ENCODE measurements at regions not wholly inside any gene's neighbourhood (a gene's known extent, or its start where the extent isn't known, plus 50 kb on each side); places are given as distances from the start of the nearest gene placed in this dataset.

DNA sequence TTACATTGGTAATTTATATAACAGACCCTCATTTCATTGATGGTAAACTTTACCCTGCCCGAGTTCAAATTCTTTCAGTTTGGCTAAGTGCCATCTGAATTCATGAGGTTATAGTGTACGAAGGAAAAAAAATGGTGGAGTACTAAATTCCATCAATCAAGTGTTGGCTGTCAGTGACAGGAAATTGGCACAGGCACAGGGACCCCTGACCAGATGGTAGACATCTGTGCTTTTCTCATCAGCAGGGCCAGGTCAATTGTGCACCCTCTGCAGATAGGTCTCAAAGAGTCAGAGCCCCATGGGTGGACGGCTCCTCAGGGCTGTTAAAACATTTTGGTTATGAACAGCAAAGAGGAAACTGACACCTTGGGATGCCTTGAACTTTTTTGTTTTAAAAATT, 439.2 kb downstream of the SETBP1 start:
- DNase-seq (ENCODE audit: low read depth), result no peak

DNA sequence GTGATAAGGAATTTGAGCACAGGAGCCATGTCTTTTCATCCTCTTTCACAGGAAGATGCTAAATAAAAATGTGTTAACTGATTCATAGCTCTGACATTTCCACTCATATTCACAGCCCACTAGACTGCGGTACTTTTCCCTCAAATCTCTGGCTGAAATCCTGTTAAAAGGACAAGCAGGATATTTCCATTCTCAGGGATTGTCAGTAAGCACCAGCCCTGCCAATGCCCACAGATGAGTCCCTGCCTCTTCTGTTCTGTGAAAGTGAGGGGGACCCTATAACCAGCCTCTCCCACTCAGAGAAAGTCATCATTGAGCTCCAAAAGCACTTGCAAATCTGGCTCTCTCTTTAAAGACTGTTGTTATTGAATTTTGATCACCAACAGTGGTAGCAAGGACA, 440.5 kb downstream of the SETBP1 start:
- no peak for DNase-seq (ENCODE audit: low read depth)

DNA sequence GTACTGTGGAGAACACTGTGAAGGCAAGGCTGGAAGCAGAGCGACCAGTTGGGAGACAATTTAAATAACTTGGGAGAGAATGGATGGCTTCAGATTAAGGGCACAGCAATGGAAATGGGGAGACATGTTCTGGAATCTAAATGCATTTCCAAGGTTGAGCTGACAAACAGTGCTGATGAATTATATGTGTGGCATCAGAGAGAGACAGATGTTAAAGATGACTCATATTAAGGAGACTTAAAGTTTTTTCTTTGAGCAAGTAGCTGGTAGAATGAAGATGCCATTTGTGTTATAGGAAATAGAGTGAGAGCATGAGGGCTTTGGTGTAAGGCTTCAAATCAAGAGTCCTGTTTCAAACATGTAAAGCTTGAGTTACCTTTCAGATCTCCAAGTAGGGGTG, 441.8 kb downstream of the SETBP1 start:
- no peak for DNase-seq (ENCODE audit: low read depth)

DNA sequence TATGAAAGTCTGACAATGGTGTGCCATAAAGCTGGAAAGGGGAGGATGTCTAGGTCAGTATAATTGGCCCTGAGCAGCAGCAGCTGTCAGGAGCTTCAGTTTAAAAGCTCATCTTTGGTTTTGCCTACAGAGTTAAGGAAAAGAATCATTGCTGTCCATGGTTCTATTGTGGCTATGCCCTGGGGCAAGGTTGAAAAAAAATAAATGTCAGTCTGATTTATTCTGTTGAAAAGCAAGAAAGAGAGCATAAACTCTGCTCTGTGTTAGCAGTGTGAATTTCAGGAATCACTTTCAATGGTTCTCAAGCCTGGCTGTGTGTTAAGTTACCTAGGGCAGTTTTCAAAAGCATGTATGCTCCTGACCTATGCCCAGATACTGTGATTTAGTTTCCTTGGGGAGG, 446.7 kb downstream of the SETBP1 start:
- DNase-seq (ENCODE audit: low read depth), result no peak

DNA sequence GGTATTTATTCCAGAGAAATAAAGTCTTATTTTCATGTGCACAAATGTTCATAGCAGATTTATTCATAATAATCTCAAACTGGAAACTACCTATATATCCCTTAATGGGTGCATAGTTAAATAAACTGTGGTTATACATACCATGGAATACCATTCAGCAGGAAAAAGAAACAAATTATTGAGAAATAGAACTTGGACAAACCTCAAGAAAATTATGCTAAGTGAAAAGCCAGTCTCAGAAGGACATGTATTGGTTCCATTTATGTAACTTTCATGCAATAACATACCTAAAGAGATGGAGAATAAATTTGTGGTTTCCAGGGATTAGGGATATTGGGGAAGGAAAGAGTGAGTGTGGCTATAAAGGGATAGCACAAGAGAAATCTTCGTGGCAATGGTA, 452.6 kb downstream of the SETBP1 start:
- no peak for DNase-seq (ENCODE audit: low read depth)

DNA sequence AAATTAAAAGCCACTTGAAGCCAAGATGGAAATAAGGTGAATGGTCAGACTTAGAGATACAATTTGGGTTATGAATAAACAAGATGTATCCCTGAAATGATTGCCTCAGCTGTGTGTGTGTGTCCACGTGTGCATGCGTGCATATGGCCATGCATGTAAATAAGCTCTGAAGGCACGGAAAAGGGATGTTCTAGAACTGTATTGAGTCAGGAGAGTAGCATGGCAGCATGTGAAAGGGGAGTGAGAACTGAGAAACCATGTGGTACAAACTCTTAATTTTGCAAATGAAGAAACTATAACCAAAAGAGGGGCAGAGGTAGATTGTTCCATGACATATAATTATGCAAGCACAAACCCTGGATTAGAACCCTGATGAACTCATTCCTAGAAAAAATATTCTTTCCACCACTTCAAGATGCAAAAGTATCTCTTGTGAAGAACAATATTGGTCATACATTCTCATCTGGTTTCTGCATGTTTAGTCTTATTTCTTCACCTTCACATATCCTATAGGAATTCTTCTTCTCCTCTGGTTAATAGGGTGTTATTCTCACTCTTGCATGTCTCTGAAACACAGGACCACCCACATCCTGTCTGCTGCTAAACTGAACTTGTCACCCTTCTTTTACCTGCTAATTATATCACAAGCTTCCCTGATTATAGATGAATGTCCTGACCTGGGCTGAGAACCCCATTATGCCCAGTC, 455.8 kb downstream of the SETBP1 start:
- no peak for DNase-seq (ENCODE audit: low read depth)

DNA sequence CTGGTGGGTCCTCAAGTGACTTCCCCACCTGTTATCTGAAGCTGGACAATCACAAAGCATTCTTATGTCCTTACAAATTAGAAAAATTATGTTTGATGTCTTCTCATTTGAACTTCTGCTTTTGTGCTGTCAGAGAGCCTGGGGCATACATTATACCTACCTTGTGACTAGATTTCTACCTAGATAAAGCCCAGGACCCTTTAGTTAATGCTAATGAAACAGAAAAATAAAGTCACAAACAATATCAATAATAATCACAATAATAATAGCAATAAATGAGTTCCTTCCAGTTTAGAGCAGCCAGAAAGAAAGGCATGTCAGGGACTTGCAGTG, 456.4 kb downstream of the SETBP1 start:
- DNase-seq (ENCODE audit: low read depth), result no peak

DNA sequence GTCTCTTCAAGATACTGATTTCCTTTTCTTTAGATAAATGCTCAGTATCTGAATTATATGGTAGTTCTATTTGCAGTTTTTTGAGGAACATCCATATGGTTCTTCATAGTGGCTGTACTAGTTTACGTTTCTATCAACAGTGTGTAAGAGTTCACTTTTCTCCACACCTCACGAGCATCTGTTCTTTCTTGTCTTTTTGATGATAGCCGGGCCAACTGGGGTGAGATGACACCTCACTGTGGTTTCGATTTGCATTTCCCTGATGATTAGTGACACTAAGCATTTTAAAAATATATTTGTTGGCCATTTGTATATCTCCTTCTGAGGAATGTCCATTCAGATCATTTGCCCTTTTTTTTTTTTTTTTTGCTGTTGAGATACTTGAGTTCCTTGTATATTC, 458.8 kb downstream of the SETBP1 start:
- no peak for DNase-seq (ENCODE audit: low read depth)

DNA sequence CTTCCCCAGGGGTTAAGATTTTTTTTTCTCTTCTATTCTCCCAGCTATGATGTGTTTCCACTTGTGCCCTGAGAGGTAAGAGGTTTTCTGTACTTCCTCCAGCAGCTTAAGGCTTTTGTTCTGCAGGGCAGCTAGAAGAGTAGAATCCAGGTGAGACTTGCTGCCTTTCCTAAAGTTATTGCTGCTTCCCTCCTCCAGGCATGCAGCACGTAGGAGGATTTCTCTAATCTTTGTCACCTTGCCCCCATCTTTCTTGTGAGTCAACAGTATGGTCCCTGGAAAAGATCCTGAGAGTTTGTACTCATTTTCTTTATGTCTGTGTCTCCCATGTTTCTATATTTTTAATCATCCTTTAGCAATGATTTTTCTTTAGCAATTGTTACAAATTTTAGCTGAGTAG, 462.2 kb downstream of the SETBP1 start:
- DNase-seq (ENCODE audit: low read depth), result no peak

DNA sequence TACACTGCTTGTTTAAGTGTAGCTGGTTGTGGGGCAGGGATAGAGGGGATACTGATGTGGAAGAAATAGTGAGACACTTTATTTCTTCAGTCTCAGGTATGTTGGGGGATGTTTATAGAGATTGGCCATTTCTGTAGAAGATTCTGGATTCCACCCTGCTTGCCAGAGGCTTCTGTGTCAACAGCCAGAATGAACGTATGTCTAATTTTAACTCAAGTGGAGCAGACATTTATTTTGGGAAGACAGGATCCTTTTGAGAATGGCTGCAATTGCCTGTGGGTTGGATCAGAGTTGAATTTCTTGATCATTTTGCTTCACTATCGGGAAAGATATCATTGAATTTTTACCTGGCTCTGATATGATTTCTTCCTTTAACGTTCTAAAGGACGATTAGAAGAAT, 465.6 kb upstream of the SLC14A2 start:
- no peak for DNase-seq (ENCODE audit: low read depth)

DNA sequence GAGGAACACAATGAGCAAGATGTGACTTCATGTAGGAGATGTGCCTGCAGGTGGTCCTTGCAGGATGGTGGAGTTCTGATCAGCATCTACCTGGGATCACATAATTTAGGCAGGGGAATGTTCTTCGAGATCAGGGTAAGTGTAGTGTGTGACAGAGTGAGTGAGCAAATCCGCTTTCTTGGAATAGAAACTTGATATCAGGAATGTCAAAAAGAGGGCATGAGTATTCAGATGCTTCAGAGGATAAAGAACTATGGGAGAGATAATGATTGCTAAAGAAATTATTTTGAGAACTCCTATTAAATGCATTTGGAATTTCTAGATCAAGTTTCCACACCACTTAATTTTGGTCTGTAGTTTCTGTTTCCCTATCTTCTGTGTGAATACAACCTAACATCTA, 463.6 kb upstream of the SLC14A2 start:
- no peak for DNase-seq (ENCODE audit: low read depth)

DNA sequence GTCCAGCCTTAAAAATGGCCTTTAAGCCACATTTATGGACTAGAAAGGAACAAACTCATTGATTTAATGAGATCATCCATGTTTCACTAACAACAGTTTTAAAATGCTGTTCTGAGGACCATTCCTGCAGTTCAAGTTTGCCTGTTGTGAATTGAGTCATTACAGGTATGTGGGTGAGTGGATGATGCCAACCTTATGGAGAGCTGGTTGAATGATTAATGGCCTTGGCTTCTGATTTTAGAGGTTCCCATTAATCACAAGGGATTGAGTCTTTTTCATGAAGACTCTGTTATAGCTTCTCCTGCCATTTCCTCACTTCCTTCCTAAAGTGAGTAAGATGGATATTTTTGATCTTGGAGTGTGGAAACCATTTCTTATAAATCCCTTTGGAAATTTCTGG, 459.8 kb upstream of the SLC14A2 start:
- no peak for DNase-seq (ENCODE audit: low read depth)

DNA sequence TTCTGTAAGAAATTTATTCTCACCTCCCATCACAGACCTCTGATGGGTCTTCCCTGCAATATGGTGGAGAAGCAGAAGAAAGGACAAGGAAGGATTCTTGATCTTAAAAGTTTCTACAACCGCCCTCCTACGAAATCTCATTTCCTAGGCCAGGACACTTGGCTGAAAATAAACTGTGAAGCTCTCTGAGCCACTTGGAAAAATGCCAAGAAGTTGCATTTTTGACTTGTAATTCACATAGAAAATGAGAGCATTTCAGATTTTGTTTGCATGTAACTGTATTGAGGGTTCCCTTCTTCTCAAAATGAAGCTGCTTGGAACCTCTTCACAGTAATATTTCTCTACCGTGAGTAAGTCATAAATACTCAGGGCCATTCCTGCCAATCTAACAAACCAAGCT, 458.3 kb upstream of the SLC14A2 start:
- DNase-seq (ENCODE audit: low read depth), result no peak

DNA sequence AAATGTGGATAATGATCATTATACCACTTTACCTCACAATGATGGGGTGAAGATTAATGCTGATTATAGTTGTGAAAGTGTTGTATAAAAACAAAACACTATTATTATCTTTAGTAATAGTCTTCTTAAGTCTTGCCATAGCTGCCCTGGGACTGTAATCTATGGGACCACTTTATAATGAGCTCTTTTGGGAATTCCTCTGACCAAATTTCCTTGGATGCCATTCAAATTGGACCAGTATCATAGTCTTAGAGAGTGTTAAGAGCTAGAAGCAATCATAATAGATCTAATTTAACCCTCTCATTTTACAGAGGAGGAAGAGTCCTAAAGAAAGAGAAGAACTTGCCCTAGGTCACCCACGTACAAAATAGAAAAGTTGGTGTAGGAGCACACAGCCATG, 457.7 kb upstream of the SLC14A2 start:
- no peak for DNase-seq (ENCODE audit: low read depth)

DNA sequence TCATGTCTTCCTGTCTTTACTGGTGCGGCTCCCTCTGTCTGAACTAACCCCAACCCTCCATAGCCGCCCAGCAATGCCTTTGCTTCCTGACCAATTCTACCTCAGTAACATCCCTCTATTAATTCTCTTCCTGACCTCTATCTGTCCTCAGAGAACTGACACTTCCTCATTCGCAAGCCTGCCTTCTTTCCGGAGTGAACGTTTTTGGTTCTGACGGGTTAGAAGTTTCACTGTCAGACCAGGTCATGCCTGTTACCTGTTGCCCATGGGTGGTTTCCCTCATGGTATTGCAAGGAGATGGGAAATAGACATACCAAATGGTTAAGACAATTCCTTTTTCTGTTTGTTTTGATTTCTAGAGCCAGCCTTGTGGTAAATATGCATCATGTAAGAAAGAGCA, 453.4 kb upstream of the SLC14A2 start:
- no peak for DNase-seq (ENCODE audit: low read depth)

DNA sequence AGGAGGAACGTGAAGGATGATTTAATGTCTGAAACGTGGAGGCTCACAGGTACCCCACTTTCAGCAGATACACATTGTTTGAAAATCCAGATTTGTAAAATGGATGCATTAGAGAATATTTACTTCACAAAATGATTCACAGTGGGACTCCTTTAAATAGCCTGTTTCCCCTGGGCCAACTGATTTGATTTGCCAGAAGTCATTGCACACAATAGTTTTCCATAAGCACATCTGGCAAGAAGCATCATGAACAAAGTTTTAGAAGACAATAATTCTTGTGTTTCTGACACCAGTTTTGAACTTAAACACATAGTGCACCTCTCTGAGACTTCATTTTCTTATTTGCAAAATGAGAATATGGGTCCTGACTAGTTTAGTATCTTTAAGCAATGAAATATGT, 451.4 kb upstream of the SLC14A2 start:
- no peak for DNase-seq (ENCODE audit: low read depth)

DNA sequence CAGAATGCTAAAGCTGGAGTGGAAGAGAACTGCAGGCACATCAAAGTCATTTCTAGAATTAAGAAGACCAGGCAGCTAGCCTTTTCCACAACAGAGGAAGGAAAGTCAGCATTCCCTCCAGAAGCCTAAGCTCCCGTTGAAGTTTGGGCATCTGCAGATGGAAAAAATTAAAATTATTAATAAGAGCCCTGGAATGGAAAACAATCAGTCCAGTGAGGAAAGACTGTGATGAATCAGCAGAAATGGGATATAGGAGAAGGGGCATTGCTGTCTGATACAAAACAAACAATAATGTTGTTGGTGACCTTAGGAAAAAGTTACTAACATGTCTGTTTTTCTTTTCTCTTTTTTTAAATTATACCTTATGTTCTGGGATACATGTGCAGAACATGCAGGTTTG, 450.7 kb upstream of the SLC14A2 start:
- no peak for DNase-seq (ENCODE audit: low read depth)

DNA sequence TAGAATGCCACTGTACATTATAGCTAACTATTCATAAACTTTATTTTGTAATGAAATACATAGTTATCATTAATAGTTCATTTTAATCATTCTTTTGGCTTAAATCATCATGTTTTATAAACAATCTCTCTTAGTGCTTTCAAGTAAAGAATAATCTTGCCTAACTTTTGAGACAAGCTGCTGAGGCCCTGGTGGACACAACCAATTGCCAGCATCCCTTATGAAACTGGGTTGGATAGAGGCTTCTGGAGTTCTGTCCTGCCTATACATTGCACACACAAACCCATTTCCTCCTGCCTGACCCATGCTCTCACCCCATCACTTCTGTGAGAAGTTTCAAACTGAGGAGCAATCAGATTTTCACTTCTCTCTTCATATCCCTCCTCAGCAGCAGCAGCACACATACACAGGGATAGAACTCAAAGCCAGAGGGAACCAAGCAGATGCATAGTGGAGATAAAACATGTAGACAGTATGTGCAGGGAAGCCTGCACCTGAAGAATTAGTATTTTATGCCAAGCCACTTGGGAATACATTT, 450.0 kb upstream of the SLC14A2 start:
- DNase-seq (ENCODE audit: low read depth), result no peak

DNA sequence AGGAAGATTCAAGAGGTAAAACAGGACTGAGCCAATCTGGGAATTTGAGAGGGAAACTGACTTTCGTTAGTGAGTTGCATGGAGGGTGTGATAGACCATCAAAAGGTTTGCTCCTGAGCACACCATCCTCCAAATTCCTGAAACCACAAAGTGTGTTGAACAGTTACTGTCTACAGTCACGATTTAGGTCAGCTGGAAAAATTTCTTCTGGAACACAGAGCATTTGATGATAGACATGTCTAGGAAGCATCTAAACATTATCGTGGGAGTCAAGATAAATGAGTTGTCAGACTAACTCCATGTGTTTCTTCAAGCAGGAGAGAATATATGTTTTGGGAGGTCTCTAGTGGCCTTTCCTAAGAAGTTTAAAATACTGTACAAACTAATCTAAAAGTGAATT, 449.4 kb upstream of the SLC14A2 start:
- no peak for DNase-seq (ENCODE audit: low read depth)

DNA sequence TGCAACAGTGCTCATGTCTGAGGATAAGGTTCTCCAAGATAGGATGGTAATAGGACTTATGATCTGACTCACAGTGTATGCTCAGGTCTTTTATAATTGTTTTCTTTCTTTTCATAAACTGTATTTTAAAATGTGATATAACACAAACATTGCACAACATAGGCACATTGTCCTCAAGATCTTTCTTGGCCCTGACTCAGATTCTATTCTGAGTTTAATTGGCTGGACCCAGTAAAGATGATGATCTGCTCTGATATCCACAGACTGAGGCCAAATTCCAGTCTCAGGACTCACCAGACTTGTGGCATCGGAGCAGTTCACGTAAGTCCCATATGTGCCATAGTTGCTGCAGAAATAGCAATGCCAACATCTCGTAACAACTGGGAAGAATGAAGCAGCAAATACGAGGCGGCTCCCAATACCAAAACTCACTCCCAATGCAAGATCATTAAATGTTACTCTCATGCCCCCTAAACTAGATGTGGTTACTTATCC, 448.9 kb upstream of the SLC14A2 start:
- DNase-seq (ENCODE audit: low read depth), result no peak

DNA sequence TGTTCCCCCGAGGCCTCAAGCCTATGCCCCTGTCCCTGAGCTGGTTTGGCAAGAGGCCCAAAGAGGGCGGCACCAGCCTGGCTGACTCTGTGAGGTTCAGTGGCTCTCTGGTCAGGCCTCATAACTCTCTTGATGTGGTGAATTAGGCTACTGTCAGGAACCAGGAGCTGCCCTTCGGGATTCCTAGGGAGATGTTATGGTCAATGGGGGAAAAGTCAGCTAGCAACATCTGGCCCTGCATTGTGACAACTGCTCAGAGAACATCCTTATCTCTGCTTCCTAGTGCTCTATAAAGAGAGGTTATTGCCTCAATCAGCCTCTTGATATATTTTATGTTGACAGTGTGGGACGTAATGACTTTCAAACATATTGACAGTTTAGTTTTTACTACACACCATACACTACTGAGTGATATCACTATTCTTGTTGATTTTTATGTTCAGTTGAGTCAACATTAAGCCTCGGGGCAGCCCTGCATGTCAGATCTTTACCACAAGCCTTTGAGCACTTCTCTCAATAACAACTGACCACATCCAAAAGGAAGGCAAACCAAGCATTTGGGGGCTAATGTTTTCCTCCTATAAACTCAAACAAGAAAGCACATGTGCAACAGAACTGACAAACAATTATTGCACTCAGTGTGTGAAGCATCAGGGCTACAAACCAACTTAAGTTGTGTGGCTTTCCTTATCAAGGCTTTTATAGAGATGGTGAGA, 448.3 kb upstream of the SLC14A2 start:
- DNase-seq (ENCODE audit: low read depth), result no peak

DNA sequence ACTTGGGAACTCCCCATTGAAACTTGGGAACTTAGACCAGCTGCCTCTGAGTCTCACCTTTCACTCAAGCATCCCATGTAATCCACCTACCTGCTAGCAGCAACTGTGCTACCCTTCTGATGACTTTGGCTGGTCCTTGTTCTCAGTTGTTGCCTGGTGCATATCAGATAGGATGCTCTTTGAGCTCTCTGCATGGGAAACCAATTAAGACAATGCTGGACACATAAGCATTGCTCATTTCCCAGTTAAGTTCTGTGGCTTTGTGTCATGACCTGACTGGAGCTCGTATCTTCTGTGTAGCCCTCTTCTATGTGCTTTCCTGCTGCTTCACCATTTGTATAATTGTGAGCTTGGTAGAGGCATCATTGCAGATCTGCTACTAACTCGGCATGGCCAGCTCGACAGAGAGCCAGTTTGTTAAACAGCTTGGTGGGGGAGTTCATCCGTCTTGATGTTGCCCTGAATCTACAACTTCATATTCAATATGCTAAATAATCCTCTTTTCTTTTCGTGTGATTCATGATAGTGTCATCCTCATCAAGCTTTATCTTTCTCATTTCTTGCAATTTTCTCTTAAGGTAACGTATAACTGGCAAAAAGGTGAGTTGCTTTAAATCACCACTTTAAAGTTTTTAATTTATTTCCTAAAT, 447.5 kb upstream of the SLC14A2 start:
- no peak for DNase-seq (ENCODE audit: low read depth)

DNA sequence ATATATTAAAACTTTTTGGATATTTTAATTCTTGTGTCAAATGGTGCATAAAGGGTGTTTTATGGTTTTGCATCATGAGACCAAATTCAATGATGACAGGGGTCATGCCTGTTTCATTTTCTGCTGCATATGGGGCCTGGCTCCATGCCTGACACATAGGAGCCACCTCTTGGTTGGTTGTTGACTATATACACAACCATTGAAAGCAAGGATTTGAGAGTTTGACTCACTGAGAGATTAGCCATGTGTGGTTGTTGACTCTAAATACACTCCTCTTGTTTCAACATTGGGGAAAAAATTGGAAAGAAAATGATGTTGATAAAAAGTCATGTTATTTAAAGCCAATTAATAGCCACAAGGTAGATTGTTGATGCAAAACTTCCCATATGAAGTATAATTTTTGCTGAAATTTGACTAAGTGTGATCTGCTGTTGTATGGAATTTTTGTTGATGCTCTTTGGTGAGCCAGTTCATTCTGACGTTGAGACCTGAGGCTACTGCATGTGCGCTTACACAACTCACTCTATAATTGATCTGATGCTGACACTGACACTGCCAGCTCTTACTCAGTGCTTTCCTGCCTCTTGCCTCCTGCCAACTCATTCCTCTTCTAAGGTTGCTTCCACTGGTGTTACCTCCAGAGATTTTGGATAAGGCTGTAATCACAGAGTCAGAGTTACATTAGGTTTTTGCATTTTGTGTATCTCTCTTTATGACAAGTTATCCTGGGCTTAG, 446.2 kb upstream of the SLC14A2 start:
- DNase-seq (ENCODE audit: low read depth), result no peak
